AG04450 (cell line): ENCODE measurements at regions not wholly inside any gene's neighbourhood (a gene's known extent, or its start where the extent isn't known, plus 50 kb on each side); places are given as distances from the start of the nearest gene placed in this dataset. TPM values are rescaled to one million over a fixed set of nuclear protein-coding genes. Genes with fewer than 3 reads are reported as not detected.

Experiments
- CTCF ChIA-PET: fragments of 300-600, 350-600 bp; formaldehyde crosslinking; extraction: SDS; loops from one replicate; lab custom pipeline; 2022; ENCODE audit warnings: antibody characterized with exemption, inconsistent platforms; lab: Charles Lee
- POLR2A ChIA-PET: fragments of 350-600 bp; formaldehyde crosslinking; extraction: SDS; loops from one replicate; lab custom pipeline; 2021; ENCODE audit warnings: antibody characterized with exemption, inconsistent platforms; lab: Yijun Ruan, JAX
- DNase-seq: peaks from one replicate; pipeline ENCODE4 v3.0.0-alpha.2; 2011; ENCODE audit warnings: low read depth, low spot score
- H3K27ac ChIP-seq: one replicate; pipeline ENCODE4 v1.5.1; 2012; ENCODE audit warnings: low read depth, low read length, control low read depth
- H3K27me3 ChIP-seq: one replicate; pipeline ENCODE4 v1.6.0; 2012; ENCODE audit warnings: low read length; ENCODE audit not compliant: control insufficient read depth, insufficient read depth
- H3K4me3 ChIP-seq: 2 replicates; pipeline ENCODE4 v1.5.1; 2011; ENCODE audit warnings: mild to moderate bottlenecking, low read depth, low read length, control low read depth
- H3K9me3 ChIP-seq: 2 replicates; pipeline ENCODE4 v1.5.1; 2012; ENCODE audit warnings: low read length; ENCODE audit not compliant: control insufficient read depth, insufficient read depth
- small RNA-seq: library from RNA; depleted of rRNA; stranded (forward); fragments of <200 nt; gene quantifications from one replicate; pipeline ENCODE3, GENCODE V24; 2012; ENCODE audit warnings: low read depth; ENCODE audit not compliant: insufficient read length
- TF ChIP-seq, protein P1 (sequence below): IDR thresholded peaks from 2 replicates; pipeline ENCODE4 v1.5.1; 2011; ENCODE audit warnings: low read depth, low read length, control low read depth, inconsistent platforms

DNA sequence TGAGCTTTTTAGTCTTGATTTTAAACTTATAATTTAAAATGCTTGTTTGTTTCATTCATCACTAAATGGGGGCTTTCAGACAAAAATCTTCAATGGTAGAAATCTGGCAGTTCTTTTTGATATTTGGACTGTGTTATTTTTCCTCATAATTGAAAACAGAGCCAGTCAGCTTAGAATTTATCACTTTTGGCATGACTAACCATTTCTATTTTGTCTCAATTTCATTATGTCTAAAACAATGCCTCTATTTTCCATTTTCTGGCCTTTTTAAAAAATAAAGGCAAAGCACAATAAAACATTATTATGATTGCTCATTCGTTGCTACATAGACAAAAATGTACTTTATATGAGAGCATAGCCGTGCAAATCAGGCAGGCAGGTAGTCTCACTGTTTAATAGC, 434.5 kb downstream of the XIRP2 start:
- DNase-seq, result no peak
- ChIA-PET CTCF (no interaction called here), POLR2A (no interaction called here)
- TF ChIP-seq, protein P1, sequence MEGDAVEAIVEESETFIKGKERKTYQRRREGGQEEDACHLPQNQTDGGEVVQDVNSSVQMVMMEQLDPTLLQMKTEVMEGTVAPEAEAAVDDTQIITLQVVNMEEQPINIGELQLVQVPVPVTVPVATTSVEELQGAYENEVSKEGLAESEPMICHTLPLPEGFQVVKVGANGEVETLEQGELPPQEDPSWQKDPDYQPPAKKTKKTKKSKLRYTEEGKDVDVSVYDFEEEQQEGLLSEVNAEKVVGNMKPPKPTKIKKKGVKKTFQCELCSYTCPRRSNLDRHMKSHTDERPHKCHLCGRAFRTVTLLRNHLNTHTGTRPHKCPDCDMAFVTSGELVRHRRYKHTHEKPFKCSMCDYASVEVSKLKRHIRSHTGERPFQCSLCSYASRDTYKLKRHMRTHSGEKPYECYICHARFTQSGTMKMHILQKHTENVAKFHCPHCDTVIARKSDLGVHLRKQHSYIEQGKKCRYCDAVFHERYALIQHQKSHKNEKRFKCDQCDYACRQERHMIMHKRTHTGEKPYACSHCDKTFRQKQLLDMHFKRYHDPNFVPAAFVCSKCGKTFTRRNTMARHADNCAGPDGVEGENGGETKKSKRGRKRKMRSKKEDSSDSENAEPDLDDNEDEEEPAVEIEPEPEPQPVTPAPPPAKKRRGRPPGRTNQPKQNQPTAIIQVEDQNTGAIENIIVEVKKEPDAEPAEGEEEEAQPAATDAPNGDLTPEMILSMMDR, result no peak
- H3K9me3 ChIP-seq, result no peaks in the 10 kb centered on the region
- H3K4me3 ChIP-seq, result no peak overlapping the region
- no peaks in the 10 kb centered on the region for H3K27me3 ChIP-seq
- H3K27ac ChIP-seq, result no peak overlapping the region

DNA sequence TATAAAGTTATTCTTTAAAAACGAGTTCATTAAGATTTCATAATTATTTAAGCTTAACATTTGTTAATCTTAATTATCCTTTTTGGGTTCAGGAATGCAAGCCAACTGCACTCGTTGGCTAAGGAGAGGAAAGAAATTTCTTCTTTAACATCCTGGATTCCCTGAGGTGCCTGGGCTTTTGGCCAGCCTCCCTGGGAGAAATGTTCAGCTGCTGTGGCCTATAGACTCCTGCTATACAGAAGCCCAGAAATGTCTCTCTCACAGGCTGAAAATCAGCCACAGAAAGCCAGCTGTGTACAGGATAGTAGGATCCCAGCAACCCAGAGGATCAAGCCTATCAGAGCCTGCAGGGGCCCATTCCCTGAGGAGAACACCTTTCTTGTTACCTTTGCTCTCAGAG, 430.3 kb downstream of the XIRP2 start:
- Histone ChIP-seq H3K9me3 (no peaks in the 10 kb centered on the region), H3K4me3 (no peak overlapping the region), H3K27ac (no peak overlapping the region), H3K27me3 (no peaks in the 10 kb centered on the region)
- no peak for DNase-seq
- TF ChIP-seq, protein P1, result no peak
- POLR2A ChIA-PET, result no interaction called here
- CTCF ChIA-PET, result interaction anchor here (0.8 kb wide), 1 partner anchor 800 kb away, joined by 6 read pairs; no protein-coding TSS in a partner anchor

DNA sequence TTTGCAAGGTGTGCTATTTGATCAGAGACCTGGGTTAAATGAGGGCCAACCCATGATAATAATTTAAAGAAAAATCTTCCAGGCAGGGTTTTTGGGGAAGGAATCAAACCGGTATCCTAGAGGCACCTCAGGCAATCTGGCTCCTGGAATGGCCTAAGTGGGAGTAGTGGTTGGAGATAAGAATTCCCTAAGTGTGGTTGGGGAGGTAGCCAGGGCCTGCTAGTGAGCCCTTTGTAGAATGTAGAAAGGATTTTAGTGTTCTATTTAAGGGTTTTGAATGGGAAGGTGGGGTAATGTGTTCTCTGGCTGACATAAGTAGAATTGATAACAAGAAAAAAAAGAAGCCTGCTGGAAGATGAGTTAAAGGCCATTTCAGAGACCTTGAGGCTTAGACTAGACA, 422.2 kb downstream of the XIRP2 start:
- Histone ChIP-seq H3K4me3 (no peak overlapping the region), H3K27ac (no peak overlapping the region), H3K27me3 (no peaks in the 10 kb centered on the region), H3K9me3 (no peaks in the 10 kb centered on the region)
- ChIA-PET CTCF (interaction anchor here (1.3 kb wide), 1 partner anchor 808 kb away, joined by 3 read pairs; no protein-coding TSS in a partner anchor), POLR2A (no interaction called here)
- TF ChIP-seq, protein P1, result no peak
- DNase-seq, result no peak

Small RNAs in the stretch of these regions (small RNA-seq; reads per million reads assigned to genes)
- gene RNU7-148P, result not detected
